Osteocyte (in vitro differentiated cells): ENCODE measurements at regions not wholly inside any gene's neighbourhood (a gene's known extent, or its start where the extent isn't known, plus 50 kb on each side); places are given as distances from the start of the nearest gene placed in this dataset.

ENCODE experiments used
- DNase-seq: peaks from one replicate; pipeline ENCODE4 v3.0.0; 2021; ENCODE audit warnings: mixed read lengths; ENCODE audit not compliant: unreplicated experiment; ENCODE audit errors: extremely low spot score
- H3K27ac Mint-ChIP-seq: one replicate; pipeline ENCODE4 v1.8.0; 2021; ENCODE audit warnings: mild to moderate bottlenecking, mixed read lengths; ENCODE audit not compliant: unreplicated experiment
- H3K27me3 Mint-ChIP-seq: one replicate; pipeline ENCODE4 v1.8.0; 2021; ENCODE audit warnings: mixed read lengths; ENCODE audit not compliant: unreplicated experiment
- H3K36me3 Mint-ChIP-seq: one replicate; pipeline ENCODE4 v1.8.0; 2021; ENCODE audit warnings: mixed read lengths; ENCODE audit not compliant: unreplicated experiment
- H3K4me1 Mint-ChIP-seq: one replicate; pipeline ENCODE4 v1.8.0; 2021; ENCODE audit warnings: mixed read lengths; ENCODE audit not compliant: unreplicated experiment
- H3K4me3 Mint-ChIP-seq: one replicate; pipeline ENCODE4 v1.8.0; 2021; ENCODE audit warnings: mild to moderate bottlenecking, moderate library complexity, mixed read lengths; ENCODE audit not compliant: unreplicated experiment
- H3K9me3 Mint-ChIP-seq: one replicate; pipeline ENCODE4 v1.8.0; 2021; ENCODE audit warnings: mixed read lengths; ENCODE audit not compliant: unreplicated experiment
- CTCF ChIP-seq: fragments of 200-600 bp; sonication (generic); IDR thresholded peaks from 2 replicates; pipeline ENCODE4 v1.5.0; 2021; ENCODE audit warnings: antibody characterized with exemption, mild to moderate bottlenecking, moderate library complexity

- Mint-ChIP-seq H3K27ac (no peak overlapping the region), H3K4me3 (no peak overlapping the region), H3K27me3 (no peaks in the 10 kb centered on the region), H3K4me1 (peaks cover 6% of the 10 kb centered on the region), H3K9me3 (no peaks in the 10 kb centered on the region), H3K36me3 (no peaks in the 10 kb centered on the region)
- no peak for DNase-seq
- no peak for TF ChIP-seq CTCF
These were observed 329.2 kb downstream of the LPIN1 start for GRCh38 chr2:12075603-12076002.

DNA sequence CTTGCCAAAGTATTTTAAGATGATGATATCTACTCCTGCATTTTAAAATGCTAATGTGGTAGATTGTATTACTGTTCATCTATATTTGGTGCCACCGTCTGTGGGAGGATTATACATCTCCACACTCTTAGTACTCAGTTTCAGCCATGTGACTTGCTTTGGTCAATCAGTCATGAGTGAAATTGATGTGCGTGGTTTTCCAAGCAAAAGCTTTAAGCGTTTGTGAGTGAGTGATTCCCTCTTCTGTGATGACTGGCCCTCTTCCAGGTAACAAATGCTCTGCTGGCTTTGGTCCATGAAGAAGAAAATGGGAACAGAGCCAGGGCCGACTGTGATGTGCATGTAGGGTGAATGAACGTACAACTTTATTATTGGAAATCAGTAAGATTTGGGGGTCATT, 330.4 kb downstream of the LPIN1 start:
- H3K9me3 Mint-ChIP-seq, result no peaks in the 10 kb centered on the region
- TF ChIP-seq CTCF, result no peak
- DNase-seq, result no peak
- H3K27ac Mint-ChIP-seq, result no peak overlapping the region
- no peaks in the 10 kb centered on the region for H3K27me3 Mint-ChIP-seq
- H3K4me3 Mint-ChIP-seq, result no peak overlapping the region
- H3K4me1 Mint-ChIP-seq, result peaks cover 3% of the 10 kb centered on the region
- H3K36me3 Mint-ChIP-seq, result no peaks in the 10 kb centered on the region

DNA sequence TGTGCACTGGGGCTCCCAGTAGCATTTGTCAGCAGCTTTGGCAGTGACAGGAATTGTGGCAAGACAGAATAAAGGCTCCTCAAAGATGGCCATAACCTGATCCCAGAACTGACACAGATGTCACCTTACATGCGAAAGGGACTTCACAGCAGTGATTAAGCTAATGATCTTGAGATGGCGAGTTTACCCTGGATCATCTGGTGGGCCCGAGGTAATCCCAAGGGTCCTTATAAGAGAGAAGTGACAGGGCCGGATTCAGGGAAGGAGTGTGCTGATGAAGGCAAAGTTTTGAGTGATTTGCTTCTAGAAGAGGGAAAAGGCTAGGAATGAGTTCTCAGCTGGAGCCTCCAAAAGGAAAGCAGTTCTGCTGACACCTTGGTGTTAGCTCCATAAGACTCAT, 333.9 kb downstream of the LPIN1 start:
- Mint-ChIP-seq H3K36me3 (no peaks in the 10 kb centered on the region), H3K4me3 (no peak overlapping the region), H3K9me3 (no peaks in the 10 kb centered on the region), H3K27ac (no peak overlapping the region), H3K4me1 (peaks cover 9% of the 10 kb centered on the region), H3K27me3 (no peaks in the 10 kb centered on the region)
- DNase-seq, result peak; percentile 62
- TF ChIP-seq CTCF, result no peak

GRCh38 chr2:12081481-12082210, 335.2 kb downstream of the LPIN1 start:
- H3K27ac Mint-ChIP-seq, result no peak overlapping the region
- no peaks in the 10 kb centered on the region for H3K36me3 Mint-ChIP-seq
- no peaks in the 10 kb centered on the region for H3K27me3 Mint-ChIP-seq
- no peak for TF ChIP-seq CTCF
- no peak overlapping the region for H3K4me3 Mint-ChIP-seq
- no peaks in the 10 kb centered on the region for H3K9me3 Mint-ChIP-seq
- peaks cover 6% of the 10 kb centered on the region for H3K4me1 Mint-ChIP-seq
- no peak for DNase-seq

DNA sequence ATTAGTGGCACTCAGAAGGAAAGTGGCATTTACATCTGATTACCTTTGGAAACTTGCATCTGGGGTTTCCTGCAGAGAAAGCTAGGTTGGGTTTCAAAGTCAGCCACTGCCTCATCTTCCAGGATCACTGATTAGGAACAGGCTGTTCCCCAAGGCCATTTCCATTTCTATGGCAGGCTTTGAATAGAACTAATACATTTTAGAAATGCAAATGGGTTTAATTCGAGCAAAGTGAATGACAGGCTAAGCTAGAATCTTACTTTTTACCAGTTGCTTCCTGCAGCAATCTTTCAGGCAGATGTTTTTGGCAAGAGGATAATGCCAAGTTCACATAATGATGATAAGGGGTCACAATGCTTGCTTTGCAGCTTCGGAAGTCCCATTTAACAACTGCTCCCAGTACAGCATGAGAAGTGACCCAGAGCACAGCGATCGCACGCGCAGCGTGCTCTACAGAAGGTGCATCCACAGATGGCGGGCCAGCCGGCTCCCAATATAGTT, 336.7 kb downstream of the LPIN1 start:
- H3K4me3 Mint-ChIP-seq, result no peak overlapping the region
- H3K4me1 Mint-ChIP-seq, result peaks cover 13% of the 10 kb centered on the region
- no peak overlapping the region for H3K27ac Mint-ChIP-seq
- H3K9me3 Mint-ChIP-seq, result peaks cover 5% of the 10 kb centered on the region
- H3K27me3 Mint-ChIP-seq, result no peaks in the 10 kb centered on the region
- no peak for TF ChIP-seq CTCF
- no peaks in the 10 kb centered on the region for H3K36me3 Mint-ChIP-seq
- DNase-seq, result peak; percentile 59
